Gastroesophageal sphincter (tissue), 3 donors: ENCODE measurements at regions not wholly inside any gene's neighbourhood (a gene's known extent, or its start where the extent isn't known, plus 50 kb on each side); places are given as distances from the start of the nearest gene placed in this dataset.

Source experiments
- CTCF ChIP-seq, 4 experiments: fragments of 200-600 bp in 2 of 4; fragments of 450-650 bp in 2 of 4; sonication (generic) in 1 of 4; IDR thresholded peaks; one replicate each; pipeline ENCODE4 v1.5.1; 2017 to 2019; ENCODE audit warnings: antibody characterized with exemption in 4 of 4, mild to moderate bottlenecking in 2 of 4, moderate library complexity in 2 of 4
- EP300 ChIP-seq: sonication (generic); formaldehyde crosslinking; IDR thresholded peaks from one replicate; pipeline ENCODE4 v1.6.1; 2017; ENCODE audit warnings: antibody characterized with exemption, mild to moderate bottlenecking
- POLR2A ChIP-seq, 2 donors: fragments of 450-650 bp; IDR thresholded peaks; one replicate each; pipeline ENCODE4 v1.6.1; 2017; ENCODE audit warnings: antibody characterized with exemption in 2 of 2, mild to moderate bottlenecking in 2 of 2, moderate library complexity in 1 of 2
- POLR2AphosphoS5 ChIP-seq: sonication (generic); formaldehyde crosslinking; IDR thresholded peaks from one replicate; pipeline ENCODE4 v1.6.1; 2017; ENCODE audit warnings: antibody characterized with exemption

GRCh38 chr2:215651412-215651811, 215.5 kb upstream of the FN1 start:
- TF ChIP-seq POLR2A (IDR thresholded peaks at IDR 0.05) (no peak), CTCF (IDR thresholded peaks at IDR 0.05) (no peak), EP300 (no peak), POLR2AphosphoS5 (no peak)
